Neural cell (in vitro differentiated cells): ENCODE measurements at regions not wholly inside any gene's neighbourhood (a gene's known extent, or its start where the extent isn't known, plus 50 kb on each side); places are given as distances from the start of the nearest gene placed in this dataset.

Experiments used
- EZH2 ChIP-seq: fragments of 200-600, 300-800 bp; shearing (Covaris generic), sonication (generic); IDR thresholded peaks from 2 replicates; pipeline ENCODE4 v1.6.1; 2014; ENCODE audit warnings: antibody characterized with exemption, low read length, borderline replicate concordance, mild to moderate bottlenecking; ENCODE audit not compliant: insufficient read depth, poor library complexity, severe bottlenecking
- POLR2AphosphoS5 ChIP-seq: IDR thresholded peaks from 2 replicates; pipeline ENCODE4 v1.6.1; 2012
- RAD21 ChIP-seq: fragments of 450-650 bp; conservative IDR thresholded peaks from 2 replicates; pipeline ENCODE4 v1.6.1; 2014; ENCODE audit warnings: antibody characterized with exemption, mild to moderate bottlenecking, moderate library complexity
- TAF1 ChIP-seq: IDR thresholded peaks from 2 replicates; pipeline ENCODE4 v1.6.1; 2012; ENCODE audit warnings: low read depth
- TF ChIP-seq, protein P1 (sequence below): fragments of 450-650 bp; IDR thresholded peaks from 2 replicates; pipeline ENCODE4 v1.5.1; 2014; ENCODE audit warnings: antibody characterized with exemption, mild to moderate bottlenecking, moderate library complexity; ENCODE audit not compliant: poor library complexity, severe bottlenecking

GRCh38 chr20:53716395-53716794 is 122.8 kb upstream of the ZNF217 start:
- TF ChIP-seq TAF1 (no peak), EZH2 (no peak), RAD21 (no peak), POLR2AphosphoS5 (no peak)
- TF ChIP-seq, protein P1, sequence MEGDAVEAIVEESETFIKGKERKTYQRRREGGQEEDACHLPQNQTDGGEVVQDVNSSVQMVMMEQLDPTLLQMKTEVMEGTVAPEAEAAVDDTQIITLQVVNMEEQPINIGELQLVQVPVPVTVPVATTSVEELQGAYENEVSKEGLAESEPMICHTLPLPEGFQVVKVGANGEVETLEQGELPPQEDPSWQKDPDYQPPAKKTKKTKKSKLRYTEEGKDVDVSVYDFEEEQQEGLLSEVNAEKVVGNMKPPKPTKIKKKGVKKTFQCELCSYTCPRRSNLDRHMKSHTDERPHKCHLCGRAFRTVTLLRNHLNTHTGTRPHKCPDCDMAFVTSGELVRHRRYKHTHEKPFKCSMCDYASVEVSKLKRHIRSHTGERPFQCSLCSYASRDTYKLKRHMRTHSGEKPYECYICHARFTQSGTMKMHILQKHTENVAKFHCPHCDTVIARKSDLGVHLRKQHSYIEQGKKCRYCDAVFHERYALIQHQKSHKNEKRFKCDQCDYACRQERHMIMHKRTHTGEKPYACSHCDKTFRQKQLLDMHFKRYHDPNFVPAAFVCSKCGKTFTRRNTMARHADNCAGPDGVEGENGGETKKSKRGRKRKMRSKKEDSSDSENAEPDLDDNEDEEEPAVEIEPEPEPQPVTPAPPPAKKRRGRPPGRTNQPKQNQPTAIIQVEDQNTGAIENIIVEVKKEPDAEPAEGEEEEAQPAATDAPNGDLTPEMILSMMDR, result no peak
